Progenitor cell of endocrine pancreas (in vitro differentiated cells): ENCODE measurements at regions not wholly inside any gene's neighbourhood (a gene's known extent, or its start where the extent isn't known, plus 50 kb on each side); places are given as distances from the start of the nearest gene placed in this dataset.

Experiments used
- DNase-seq: peaks from one replicate; pipeline ENCODE4 v3.0.0; 2021; ENCODE audit warnings: low spot score; ENCODE audit not compliant: unreplicated experiment
- H3K27ac Mint-ChIP-seq: 2 replicates; pipeline ENCODE4 v1.8.0; 2021; ENCODE audit warnings: mild to moderate bottlenecking, moderate library complexity, mixed read lengths
- H3K27me3 Mint-ChIP-seq: 2 replicates; pipeline ENCODE4 v1.8.0; 2021; ENCODE audit warnings: mixed read lengths
- H3K36me3 Mint-ChIP-seq: 2 replicates; pipeline ENCODE4 v1.8.0; 2022; ENCODE audit warnings: mixed read lengths; ENCODE audit not compliant: insufficient read depth
- H3K4me1 Mint-ChIP-seq: 2 replicates; pipeline ENCODE4 v1.8.0; 2021; ENCODE audit warnings: low read depth, mixed read lengths
- H3K4me3 Mint-ChIP-seq: 2 replicates; pipeline ENCODE4 v1.8.0; 2021; ENCODE audit warnings: low read depth, mild to moderate bottlenecking, moderate library complexity, mixed read lengths
- H3K9me3 Mint-ChIP-seq: 2 replicates; pipeline ENCODE4 v1.8.0; 2021; ENCODE audit warnings: low read depth, mixed read lengths
- CTCF ChIP-seq: fragments of 200-600 bp; sonication (generic); IDR thresholded peaks from one replicate; pipeline ENCODE4 v1.5.0; 2021; ENCODE audit warnings: antibody characterized with exemption, mild to moderate bottlenecking; ENCODE audit not compliant: unreplicated experiment

GRCh38 chr21:15254111-15254510 lies 189.3 kb upstream of the NRIP1 start:
- peaks cover 4% of the 10 kb centered on the region for H3K27me3 Mint-ChIP-seq
- no peaks in the 10 kb centered on the region for H3K36me3 Mint-ChIP-seq
- H3K4me3 Mint-ChIP-seq: no peak overlapping the region
- TF ChIP-seq CTCF: no peak
- H3K27ac Mint-ChIP-seq: no peak overlapping the region
- H3K9me3 Mint-ChIP-seq: no peaks in the 10 kb centered on the region
- H3K4me1 Mint-ChIP-seq: no peaks in the 10 kb centered on the region
- DNase-seq: no peak

GRCh38 chr21:15255261-15255660 lies 190.5 kb upstream of the NRIP1 start:
- Mint-ChIP-seq H3K27me3 (peaks cover 4% of the 10 kb centered on the region), H3K4me3 (no peak overlapping the region), H3K36me3 (no peaks in the 10 kb centered on the region), H3K4me1 (no peaks in the 10 kb centered on the region), H3K27ac (no peak overlapping the region), H3K9me3 (no peaks in the 10 kb centered on the region)
- no peak for DNase-seq
- TF ChIP-seq CTCF: no peak

- H3K4me3 Mint-ChIP-seq: no peak overlapping the region
- H3K27me3 Mint-ChIP-seq: peaks cover 4% of the 10 kb centered on the region
- no peaks in the 10 kb centered on the region for H3K4me1 Mint-ChIP-seq
- H3K36me3 Mint-ChIP-seq: no peaks in the 10 kb centered on the region
- H3K9me3 Mint-ChIP-seq: no peaks in the 10 kb centered on the region
- no peak for DNase-seq
- no peak for TF ChIP-seq CTCF
- H3K27ac Mint-ChIP-seq: no peak overlapping the region
Observed at GRCh38 chr21:15255763-15256162, 191.0 kb upstream of the NRIP1 start.

GRCh38 chr21:15256996-15257395 lies 192.2 kb upstream of the NRIP1 start:
- Mint-ChIP-seq H3K36me3 (no peaks in the 10 kb centered on the region), H3K9me3 (no peaks in the 10 kb centered on the region), H3K4me1 (no peaks in the 10 kb centered on the region), H3K4me3 (no peak overlapping the region), H3K27ac (no peak overlapping the region), H3K27me3 (peaks cover 2% of the 10 kb centered on the region)
- DNase-seq: no peak
- no peak for TF ChIP-seq CTCF

GRCh38 chr21:15257646-15258045 lies 192.8 kb upstream of the NRIP1 start:
- Mint-ChIP-seq H3K27ac (no peak overlapping the region), H3K27me3 (no peaks in the 10 kb centered on the region), H3K4me1 (no peaks in the 10 kb centered on the region), H3K36me3 (no peaks in the 10 kb centered on the region), H3K4me3 (no peak overlapping the region), H3K9me3 (no peaks in the 10 kb centered on the region)
- DNase-seq: no peak
- TF ChIP-seq CTCF: no peak
